Neural cell (in vitro differentiated cells): ENCODE measurements at regions not wholly inside any gene's neighbourhood (a gene's known extent, or its start where the extent isn't known, plus 50 kb on each side); places are given as distances from the start of the nearest gene placed in this dataset.

Experiments used
- H2AFZ ChIP-seq: fragments of 200-600, 300-800 bp; sonication (generic), shearing (Covaris generic); 2 replicates; pipeline ENCODE4 v1.6.0; 2014; ENCODE audit warnings: low read depth, mild to moderate bottlenecking, antibody characterized with exemption, low read length, moderate library complexity
- H3F3A ChIP-seq: fragments of 200-600 bp; shearing (Covaris generic); 2 replicates; pipeline ENCODE4 v1.6.1; 2016; ENCODE audit warnings: mild to moderate bottlenecking, moderate library complexity, mixed read lengths, antibody characterized with exemption, low read length; ENCODE audit not compliant: insufficient read depth, poor library complexity, severe bottlenecking
- H3K27ac ChIP-seq: fragments of 200-600, 300-800 bp; sonication (generic), shearing (Covaris generic); 2 replicates; pipeline ENCODE4 v1.5.1; 2014; ENCODE audit warnings: mild to moderate bottlenecking, low read length, moderate library complexity
- H3K27me3 ChIP-seq: fragments of 300-800, 200-600 bp; sonication (generic), shearing (Covaris generic); 2 replicates; pipeline ENCODE4 v1.6.0; 2014; ENCODE audit warnings: mild to moderate bottlenecking, low read depth, low read length, moderate library complexity; ENCODE audit not compliant: insufficient read depth
- H3K36me3 ChIP-seq: fragments of 300-800, 200-600 bp; sonication (generic), shearing (Covaris generic); 2 replicates; pipeline ENCODE4 v1.5.1; 2014; ENCODE audit warnings: mild to moderate bottlenecking, antibody characterized with exemption, low read length, moderate library complexity; ENCODE audit not compliant: insufficient read depth
- H3K4me2 ChIP-seq: fragments of 300-800, 200-600 bp; sonication (generic), shearing (Covaris generic); 2 replicates; pipeline ENCODE4 v1.6.0; 2014; ENCODE audit warnings: mild to moderate bottlenecking, low read length
- H3K4me3 ChIP-seq: fragments of 300-800, 200-600 bp; sonication (generic), shearing (Covaris generic); 2 replicates; pipeline ENCODE4 v1.5.1; 2014; ENCODE audit warnings: mild to moderate bottlenecking, low read length, moderate library complexity
- H3K79me2 ChIP-seq: fragments of 200-600 bp; shearing (Covaris generic); replicated peaks from 2 replicates; pipeline ENCODE4 v1.6.0; 2014; ENCODE audit warnings: mild to moderate bottlenecking, low read length, moderate library complexity; ENCODE audit not compliant: insufficient read depth
- H3K9ac ChIP-seq: fragments of 300-800, 200-600 bp; sonication (generic), shearing (Covaris generic); 2 replicates; pipeline ENCODE4 v1.6.1; 2016; ENCODE audit warnings: mild to moderate bottlenecking, low read length, mixed read lengths
- H3K9me2 ChIP-seq: fragments of 200-600 bp; shearing (Covaris generic); 2 replicates; pipeline ENCODE4 v1.6.1; 2016; ENCODE audit warnings: mild to moderate bottlenecking, low read length, mixed read lengths; ENCODE audit not compliant: insufficient read depth
- H3K9me3 ChIP-seq: fragments of 200-600, 300-800 bp; sonication (generic), shearing (Covaris generic); 2 replicates; pipeline ENCODE4 v1.6.1; 2016; ENCODE audit warnings: mild to moderate bottlenecking, mixed run types, low read length, moderate library complexity, mixed read lengths
- H4K20me1 ChIP-seq: fragments of 200-600 bp; shearing (Covaris generic); 2 replicates; pipeline ENCODE4 v1.6.1; 2016; ENCODE audit warnings: mild to moderate bottlenecking, mixed run types; ENCODE audit not compliant: insufficient read depth
- EP300 ChIP-seq: fragments of 450-650 bp; conservative IDR thresholded peaks from 2 replicates; pipeline ENCODE4 v1.6.1; 2014; ENCODE audit warnings: antibody characterized with exemption, mild to moderate bottlenecking, moderate library complexity; ENCODE audit not compliant: poor library complexity, severe bottlenecking
- EZH2 ChIP-seq: fragments of 200-600, 300-800 bp; shearing (Covaris generic), sonication (generic); IDR thresholded peaks from 2 replicates; pipeline ENCODE4 v1.6.1; 2014; ENCODE audit warnings: antibody characterized with exemption, low read length, borderline replicate concordance, mild to moderate bottlenecking; ENCODE audit not compliant: insufficient read depth, poor library complexity, severe bottlenecking
- MXI1 ChIP-seq: fragments of 450-650 bp; conservative IDR thresholded peaks from 2 replicates; pipeline ENCODE4 v1.6.1; 2014; ENCODE audit warnings: antibody characterized with exemption, mild to moderate bottlenecking; ENCODE audit not compliant: poor library complexity, severe bottlenecking
- POLR2AphosphoS5 ChIP-seq: IDR thresholded peaks from 2 replicates; pipeline ENCODE4 v1.6.1; 2012
- RAD21 ChIP-seq: fragments of 450-650 bp; conservative IDR thresholded peaks from 2 replicates; pipeline ENCODE4 v1.6.1; 2014; ENCODE audit warnings: antibody characterized with exemption, mild to moderate bottlenecking, moderate library complexity
- SMC3 ChIP-seq: fragments of 450-650 bp; conservative IDR thresholded peaks from 2 replicates; pipeline ENCODE4 v1.6.1; 2014; ENCODE audit warnings: antibody characterized with exemption, mild to moderate bottlenecking, moderate library complexity; ENCODE audit not compliant: poor library complexity
- TAF1 ChIP-seq: IDR thresholded peaks from 2 replicates; pipeline ENCODE4 v1.6.1; 2012; ENCODE audit warnings: low read depth
- TF ChIP-seq, protein P1 (sequence below): fragments of 450-650 bp; IDR thresholded peaks from 2 replicates; pipeline ENCODE4 v1.5.1; 2014; ENCODE audit warnings: antibody characterized with exemption, mild to moderate bottlenecking, moderate library complexity; ENCODE audit not compliant: poor library complexity, severe bottlenecking
- TF ChIP-seq, protein P2 (sequence below): IDR thresholded peaks from 2 replicates; pipeline ENCODE4 v1.6.1; 2012; ENCODE audit warnings: borderline replicate concordance

DNA sequence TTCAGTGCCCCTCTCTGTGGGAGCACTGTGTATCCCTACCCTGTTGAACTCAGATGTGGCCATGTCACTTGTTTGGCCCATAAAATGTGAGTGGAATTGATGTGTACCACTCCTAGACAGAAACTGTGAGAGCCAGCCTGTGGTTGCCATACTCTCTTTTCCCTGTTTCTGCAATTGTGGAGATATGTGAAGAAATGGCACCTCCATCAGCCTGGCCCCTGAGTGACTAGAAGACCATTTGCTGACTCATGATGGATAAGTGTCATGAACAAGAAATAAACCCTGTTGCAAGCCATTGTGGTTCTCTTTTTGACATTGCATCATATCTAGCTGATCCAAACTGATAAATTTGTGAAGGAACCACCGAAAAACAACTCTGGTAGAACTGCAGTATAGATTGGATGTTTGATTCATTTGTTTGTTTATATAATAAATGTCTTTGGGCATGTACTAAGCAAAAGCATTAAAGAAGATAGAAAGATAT lies 193.7 kb upstream of the FOXN2 start:
- TF ChIP-seq SMC3: no peak
- TF ChIP-seq, protein P1, sequence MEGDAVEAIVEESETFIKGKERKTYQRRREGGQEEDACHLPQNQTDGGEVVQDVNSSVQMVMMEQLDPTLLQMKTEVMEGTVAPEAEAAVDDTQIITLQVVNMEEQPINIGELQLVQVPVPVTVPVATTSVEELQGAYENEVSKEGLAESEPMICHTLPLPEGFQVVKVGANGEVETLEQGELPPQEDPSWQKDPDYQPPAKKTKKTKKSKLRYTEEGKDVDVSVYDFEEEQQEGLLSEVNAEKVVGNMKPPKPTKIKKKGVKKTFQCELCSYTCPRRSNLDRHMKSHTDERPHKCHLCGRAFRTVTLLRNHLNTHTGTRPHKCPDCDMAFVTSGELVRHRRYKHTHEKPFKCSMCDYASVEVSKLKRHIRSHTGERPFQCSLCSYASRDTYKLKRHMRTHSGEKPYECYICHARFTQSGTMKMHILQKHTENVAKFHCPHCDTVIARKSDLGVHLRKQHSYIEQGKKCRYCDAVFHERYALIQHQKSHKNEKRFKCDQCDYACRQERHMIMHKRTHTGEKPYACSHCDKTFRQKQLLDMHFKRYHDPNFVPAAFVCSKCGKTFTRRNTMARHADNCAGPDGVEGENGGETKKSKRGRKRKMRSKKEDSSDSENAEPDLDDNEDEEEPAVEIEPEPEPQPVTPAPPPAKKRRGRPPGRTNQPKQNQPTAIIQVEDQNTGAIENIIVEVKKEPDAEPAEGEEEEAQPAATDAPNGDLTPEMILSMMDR: no peak
- TF ChIP-seq, protein P2, sequence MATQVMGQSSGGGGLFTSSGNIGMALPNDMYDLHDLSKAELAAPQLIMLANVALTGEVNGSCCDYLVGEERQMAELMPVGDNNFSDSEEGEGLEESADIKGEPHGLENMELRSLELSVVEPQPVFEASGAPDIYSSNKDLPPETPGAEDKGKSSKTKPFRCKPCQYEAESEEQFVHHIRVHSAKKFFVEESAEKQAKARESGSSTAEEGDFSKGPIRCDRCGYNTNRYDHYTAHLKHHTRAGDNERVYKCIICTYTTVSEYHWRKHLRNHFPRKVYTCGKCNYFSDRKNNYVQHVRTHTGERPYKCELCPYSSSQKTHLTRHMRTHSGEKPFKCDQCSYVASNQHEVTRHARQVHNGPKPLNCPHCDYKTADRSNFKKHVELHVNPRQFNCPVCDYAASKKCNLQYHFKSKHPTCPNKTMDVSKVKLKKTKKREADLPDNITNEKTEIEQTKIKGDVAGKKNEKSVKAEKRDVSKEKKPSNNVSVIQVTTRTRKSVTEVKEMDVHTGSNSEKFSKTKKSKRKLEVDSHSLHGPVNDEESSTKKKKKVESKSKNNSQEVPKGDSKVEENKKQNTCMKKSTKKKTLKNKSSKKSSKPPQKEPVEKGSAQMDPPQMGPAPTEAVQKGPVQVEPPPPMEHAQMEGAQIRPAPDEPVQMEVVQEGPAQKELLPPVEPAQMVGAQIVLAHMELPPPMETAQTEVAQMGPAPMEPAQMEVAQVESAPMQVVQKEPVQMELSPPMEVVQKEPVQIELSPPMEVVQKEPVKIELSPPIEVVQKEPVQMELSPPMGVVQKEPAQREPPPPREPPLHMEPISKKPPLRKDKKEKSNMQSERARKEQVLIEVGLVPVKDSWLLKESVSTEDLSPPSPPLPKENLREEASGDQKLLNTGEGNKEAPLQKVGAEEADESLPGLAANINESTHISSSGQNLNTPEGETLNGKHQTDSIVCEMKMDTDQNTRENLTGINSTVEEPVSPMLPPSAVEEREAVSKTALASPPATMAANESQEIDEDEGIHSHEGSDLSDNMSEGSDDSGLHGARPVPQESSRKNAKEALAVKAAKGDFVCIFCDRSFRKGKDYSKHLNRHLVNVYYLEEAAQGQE: no peak
- no peak for TF ChIP-seq TAF1
- no peak for TF ChIP-seq RAD21
- no peak for TF ChIP-seq EP300
- no peaks in the 10 kb centered on the region for H3K79me2 ChIP-seq
- H3K27ac ChIP-seq: no peak overlapping the region
- H3K9me2 ChIP-seq: no peaks in the 10 kb centered on the region
- no peaks in the 10 kb centered on the region for H3K27me3 ChIP-seq
- H3K9me3 ChIP-seq: no peaks in the 10 kb centered on the region
- no peaks in the 10 kb centered on the region for H3F3A ChIP-seq
- no peak overlapping the region for H3K4me2 ChIP-seq
- H2AFZ ChIP-seq: no peak overlapping the region
- no peak overlapping the region for H3K9ac ChIP-seq
- H3K4me3 ChIP-seq: no peak overlapping the region
- no peaks in the 10 kb centered on the region for H3K36me3 ChIP-seq
- no peaks in the 10 kb centered on the region for H4K20me1 ChIP-seq

DNA sequence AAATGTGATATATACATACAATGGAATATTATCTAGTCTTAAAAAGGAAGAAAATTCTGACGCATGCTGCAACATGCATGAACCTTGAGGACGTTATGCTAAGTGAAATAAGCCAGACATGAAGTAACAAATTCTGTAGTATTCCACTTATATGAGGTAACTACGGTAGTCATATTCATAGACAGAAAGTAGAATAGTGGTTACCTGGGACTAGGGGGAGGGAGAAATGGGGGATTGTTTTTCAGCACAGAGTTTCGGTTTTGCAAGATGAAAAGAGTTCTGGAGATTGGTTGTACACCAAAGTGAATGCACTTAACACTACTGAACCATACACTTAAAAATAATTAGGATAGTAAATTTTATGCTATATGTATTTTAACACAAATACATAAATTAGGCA lies 192.3 kb upstream of the FOXN2 start:
- H3K9ac ChIP-seq: no peak overlapping the region
- no peaks in the 10 kb centered on the region for H3K27me3 ChIP-seq
- no peak overlapping the region for H3K4me2 ChIP-seq
- no peaks in the 10 kb centered on the region for H3K36me3 ChIP-seq
- H3K79me2 ChIP-seq: no peaks in the 10 kb centered on the region
- H3K9me3 ChIP-seq: no peaks in the 10 kb centered on the region
- no peaks in the 10 kb centered on the region for H4K20me1 ChIP-seq
- no peak overlapping the region for H2AFZ ChIP-seq
- H3K27ac ChIP-seq: no peak overlapping the region
- no peak overlapping the region for H3K4me3 ChIP-seq
- no peaks in the 10 kb centered on the region for H3K9me2 ChIP-seq
- TF ChIP-seq MXI1 (no peak), SMC3 (no peak), POLR2AphosphoS5 (no peak), EP300 (no peak), EZH2 (no peak), RAD21 (no peak), TAF1 (no peak)
- TF ChIP-seq, protein P1: no peak
- TF ChIP-seq, protein P2: no peak
- H3F3A ChIP-seq: no peaks in the 10 kb centered on the region
